Fibroblast of skin of left quadriceps (primary cell): ENCODE measurements at regions not wholly inside any gene's neighbourhood (a gene's known extent, or its start where the extent isn't known, plus 50 kb on each side); places are given as distances from the start of the nearest gene placed in this dataset.
"Not testable (repeated sequence)": the region's sequence is repeated elsewhere in the genome, so short reads cannot be mapped to it uniquely, and the experiment has no call there.

Experiments
- DNase-seq, 2 experiments: peaks; one replicate each; pipeline ENCODE4 v3.0.0-alpha.2; 2013; ENCODE audit warnings: low read depth in 2 of 2

DNA sequence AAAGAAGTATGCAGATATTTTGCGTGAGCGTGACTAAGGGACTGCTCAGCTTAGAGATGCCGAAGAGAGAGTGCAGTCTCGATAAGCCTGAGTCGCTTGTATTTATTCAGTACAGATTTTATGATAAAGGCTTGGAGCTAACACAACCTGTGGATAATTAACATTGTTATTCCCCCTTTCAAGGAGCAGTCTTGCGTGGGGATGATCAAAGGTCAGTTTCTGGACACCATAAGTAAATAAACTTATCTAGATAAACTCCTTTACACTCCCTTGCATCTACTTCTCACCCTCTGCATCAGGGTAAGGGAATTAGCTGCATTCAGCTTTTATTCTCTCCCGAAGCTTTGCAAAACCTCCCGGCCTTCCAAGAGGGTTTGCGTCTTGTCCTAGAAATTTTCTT is 357.8 kb upstream of the ST8SIA4 start:
- no peak for DNase-seq

DNA sequence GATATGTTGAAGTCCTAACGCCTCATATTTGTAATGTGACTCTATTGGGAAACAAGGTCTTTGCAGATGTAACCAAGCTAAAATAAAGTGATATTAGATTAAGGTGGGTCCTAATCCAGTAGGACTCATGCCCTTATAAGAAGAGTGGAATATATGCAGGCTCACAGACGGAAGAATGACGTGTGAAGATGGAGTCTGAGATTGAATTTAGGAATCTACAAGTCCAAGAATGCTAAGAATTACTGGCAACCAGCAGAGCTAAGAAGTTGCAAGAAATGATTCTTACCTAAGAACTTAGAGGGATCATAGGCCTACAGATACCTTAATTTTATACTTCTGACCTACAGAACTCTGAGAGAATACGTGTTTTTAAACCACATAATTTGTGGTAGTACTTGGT is 350.0 kb upstream of the ST8SIA4 start:
- no peak for DNase-seq

DNA sequence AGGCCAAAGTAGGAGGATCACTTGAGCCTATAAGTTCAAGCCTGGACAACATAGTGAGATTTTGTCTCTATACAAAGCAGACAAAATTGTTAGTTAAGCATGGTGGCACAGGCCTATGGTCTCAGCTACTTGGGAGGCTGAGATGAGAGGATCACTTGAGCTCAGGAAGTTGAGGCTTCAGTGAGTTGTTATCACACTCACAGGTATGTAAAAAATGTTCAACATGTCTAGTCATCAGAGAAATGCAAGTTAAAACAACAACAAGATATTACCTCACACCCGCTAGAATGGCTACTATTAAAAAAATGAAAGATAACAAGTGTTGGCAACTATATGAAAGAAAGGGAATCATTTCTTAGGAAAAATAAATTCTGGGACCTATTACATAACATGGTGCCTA is 341.5 kb upstream of the ST8SIA4 start:
- DNase-seq: no peak

DNA sequence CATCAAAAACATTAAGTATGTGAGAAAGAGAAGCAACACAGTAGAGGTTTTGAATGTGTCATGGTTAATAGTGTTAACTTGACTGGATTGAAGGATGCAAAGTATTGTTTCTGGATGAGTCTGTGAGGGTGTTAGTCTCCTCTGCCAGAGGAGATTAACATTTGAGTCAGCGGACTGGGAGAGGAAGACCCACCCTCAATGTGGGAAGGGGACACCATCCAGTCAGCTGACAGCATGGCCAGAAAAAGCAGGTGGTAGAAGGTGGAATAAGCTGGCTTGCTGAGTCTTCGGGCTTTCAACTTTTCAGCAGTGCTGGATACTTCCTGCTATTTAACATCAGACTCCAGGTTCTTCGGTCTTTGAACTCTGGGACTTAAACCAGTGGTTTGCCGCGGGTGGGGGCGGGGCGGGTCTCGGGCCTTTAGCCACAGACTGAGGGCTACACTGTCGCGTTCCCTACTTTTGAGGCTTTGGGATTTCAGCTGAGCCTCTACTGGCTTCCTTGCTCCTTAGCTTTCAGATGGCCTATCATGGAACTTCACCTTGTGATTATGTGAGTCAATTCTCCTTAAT is 309.9 kb upstream of the ST8SIA4 start:
- no peak for DNase-seq

DNA sequence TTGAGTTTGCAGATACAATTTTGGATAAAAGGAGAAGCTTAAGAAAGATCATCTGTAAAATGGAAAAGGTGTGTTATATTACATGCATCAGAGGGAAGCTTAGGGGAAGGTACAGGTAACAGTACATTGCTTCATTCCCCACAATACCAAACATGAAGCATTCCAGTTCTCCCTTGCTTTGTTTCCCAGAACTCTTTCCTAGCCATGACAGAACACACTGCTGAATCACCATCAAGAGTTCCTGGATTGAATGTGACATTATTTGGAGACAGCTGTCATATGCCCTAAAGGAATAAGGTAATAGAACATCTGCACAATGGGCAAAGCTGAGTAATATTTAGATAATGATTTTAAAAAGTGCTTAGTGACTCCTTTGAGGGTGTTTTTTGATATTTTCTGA is 303.5 kb upstream of the ST8SIA4 start:
- no peak for DNase-seq

DNA sequence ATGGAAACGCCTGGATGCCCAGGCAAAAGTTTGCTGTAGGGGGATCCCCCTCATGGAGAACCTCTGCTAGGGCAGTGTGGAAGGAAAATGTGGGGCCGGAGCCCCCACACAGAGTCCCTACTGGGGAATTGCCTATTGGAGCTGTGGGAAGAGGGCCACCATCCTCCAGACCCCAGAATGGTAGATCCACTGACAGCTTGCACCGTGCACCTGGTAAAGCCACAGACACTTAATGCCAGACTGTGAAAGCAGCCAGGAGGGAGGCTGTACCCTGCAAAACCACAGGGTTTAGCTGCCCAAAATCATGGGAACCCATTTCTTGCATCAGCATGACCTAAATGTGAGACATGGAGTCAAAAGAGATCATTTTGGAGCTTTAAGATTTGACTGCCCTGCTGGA is 302.0 kb upstream of the ST8SIA4 start:
- DNase-seq: not testable (repeated sequence)

DNA sequence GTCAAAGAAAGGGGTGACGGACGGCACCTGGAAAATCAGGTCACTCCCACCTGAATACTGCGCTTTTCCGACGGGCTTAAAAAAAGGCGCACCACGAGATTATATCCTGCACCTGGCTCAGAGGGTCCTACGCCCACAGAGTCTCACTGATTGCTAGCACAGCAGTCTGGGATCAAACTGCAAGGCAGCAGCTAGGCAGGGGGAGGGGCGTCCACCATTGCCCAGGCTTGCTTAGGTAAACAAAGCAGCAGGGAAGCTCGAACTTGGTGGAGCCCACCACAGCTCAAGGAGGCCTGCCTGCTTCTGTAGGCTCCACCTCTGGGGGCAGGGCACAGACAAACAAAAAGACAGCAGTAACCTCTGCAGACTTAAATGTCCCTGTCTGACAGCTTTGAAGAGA is 277.3 kb upstream of the ST8SIA4 start:
- not testable (repeated sequence) for DNase-seq

DNA sequence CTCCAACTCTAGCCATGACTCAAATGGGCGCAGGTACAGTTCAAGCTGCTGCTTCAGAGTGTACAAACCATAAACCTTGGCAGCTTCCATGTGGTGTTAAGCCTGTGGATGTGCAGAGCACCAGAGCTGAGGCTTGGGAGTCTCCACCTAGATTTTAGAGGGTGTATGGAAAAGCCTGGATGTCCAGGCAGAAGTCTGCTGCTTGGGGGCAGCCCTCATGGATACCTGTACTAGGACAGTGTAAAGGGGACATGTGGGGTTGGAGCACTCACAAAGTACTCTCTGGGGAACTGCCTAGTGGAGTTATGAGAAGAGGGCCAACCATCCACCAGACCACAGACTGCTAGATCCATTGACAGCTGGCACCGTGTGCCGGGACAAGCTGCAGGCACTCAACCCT is 273.5 kb upstream of the ST8SIA4 start:
- no peak for DNase-seq

DNA sequence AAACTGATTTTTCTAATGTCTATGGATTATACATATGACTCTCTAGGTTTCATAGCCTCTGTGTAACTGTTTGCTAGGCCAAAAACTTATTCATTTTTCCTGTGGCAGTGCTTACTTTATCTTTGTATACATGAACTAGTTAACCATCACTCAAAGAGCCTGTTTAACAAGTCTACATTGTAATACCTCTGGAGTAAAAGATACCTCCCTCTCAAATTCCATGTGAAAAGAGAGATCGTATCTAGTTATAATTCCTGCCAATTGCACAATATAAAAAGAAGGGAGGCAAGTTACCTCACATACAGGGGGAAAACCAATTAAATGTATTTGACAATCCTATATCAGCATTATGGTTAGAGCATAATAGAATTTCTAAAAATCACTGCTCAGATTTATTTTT is 271.9 kb upstream of the ST8SIA4 start:
- no peak for DNase-seq

DNA sequence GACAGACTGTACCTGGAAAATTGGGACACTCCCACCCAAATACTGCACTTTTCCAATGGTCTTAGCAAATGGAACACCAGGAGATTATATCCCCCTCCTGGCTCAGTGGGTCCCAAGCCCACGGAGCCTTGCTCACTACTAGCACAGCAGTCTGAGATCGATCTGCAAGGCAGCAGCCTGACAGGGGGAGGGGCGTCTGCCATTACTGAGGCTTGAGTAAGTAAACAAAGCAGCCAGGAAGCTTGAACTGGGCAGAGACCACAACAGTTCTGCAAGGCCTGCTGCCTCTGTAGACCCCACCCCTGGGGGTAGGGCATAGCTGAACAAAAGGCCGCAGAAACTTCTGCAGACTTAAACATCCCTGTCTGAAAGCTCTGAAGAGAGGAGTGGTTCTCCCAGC is 260.0 kb upstream of the ST8SIA4 start:
- DNase-seq: no peak

DNA sequence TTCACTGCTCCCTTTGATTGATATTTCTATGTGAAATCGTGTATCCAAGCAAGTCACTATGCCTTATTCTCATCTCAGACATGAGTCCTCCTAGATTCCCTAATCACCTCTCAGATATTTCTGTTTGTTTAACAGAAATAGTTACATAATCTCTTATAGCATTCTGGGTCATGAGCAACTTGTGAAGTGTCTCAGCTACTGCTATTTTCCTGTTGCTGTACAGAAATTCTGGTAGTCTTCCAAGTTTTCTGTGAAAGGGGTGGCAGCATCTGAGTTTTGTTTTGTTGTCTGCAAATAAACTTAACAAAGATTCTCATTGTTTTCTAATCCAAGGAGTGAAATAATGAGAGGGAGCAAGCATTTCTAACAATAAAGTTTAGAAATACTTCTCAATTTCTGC is 256.9 kb upstream of the ST8SIA4 start:
- no peak for DNase-seq

DNA sequence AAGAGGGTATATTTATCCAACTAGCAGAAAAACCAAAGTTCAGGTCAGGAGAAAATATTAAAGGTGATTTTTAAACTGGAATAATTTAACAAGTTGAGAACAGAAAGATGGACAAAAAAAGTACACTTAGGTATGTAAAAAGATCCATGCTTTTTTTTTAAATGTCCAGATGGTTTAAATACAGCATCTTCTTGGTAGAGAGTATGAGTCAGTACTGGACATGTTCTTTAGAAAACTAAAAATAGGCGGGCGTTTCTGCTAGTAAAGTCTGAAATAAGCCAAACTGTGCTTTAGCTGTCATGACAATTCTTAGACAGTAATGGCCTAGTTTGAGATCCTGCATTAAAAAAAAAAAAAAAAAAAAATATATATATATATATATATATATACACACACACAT is 255.9 kb upstream of the ST8SIA4 start:
- DNase-seq: no peak

DNA sequence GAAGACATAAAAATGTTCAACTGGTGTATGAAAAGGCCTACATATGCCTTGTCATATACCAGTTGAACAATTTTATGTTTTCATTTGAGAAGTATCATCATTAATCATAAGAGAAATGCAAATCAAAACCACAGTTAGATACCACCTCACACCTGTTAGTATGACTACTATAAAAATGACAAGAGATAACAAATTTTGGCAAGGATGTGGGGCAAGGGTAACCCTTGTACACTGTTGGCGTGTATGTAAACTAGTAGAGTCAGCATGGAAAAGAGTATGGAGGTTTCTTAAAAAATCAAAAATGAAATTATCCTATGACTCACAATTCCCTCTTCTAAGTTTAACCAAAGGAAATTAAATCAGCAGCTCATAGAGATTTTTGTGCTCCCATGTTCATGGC is 250.4 kb upstream of the ST8SIA4 start:
- no peak for DNase-seq

DNA sequence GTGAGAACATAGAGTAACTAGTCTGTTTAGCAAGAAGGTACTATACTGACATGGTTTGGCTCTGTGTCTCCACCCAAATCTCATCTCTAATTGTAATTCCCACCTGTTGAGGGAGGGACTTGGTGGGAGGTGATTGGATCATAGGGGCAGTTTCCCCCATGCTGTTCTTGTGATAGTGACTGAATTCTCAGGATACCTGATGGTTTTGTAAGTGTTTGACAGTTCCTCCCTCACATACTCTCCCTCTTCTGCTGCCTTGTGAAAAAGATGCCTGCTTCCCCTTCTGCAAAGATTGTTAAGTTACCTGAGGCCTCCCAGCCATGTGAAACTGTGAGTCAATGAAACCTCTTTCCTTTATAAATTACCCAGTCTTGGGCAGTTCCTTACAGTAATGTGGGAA is 240.4 kb upstream of the ST8SIA4 start:
- no peak for DNase-seq

DNA sequence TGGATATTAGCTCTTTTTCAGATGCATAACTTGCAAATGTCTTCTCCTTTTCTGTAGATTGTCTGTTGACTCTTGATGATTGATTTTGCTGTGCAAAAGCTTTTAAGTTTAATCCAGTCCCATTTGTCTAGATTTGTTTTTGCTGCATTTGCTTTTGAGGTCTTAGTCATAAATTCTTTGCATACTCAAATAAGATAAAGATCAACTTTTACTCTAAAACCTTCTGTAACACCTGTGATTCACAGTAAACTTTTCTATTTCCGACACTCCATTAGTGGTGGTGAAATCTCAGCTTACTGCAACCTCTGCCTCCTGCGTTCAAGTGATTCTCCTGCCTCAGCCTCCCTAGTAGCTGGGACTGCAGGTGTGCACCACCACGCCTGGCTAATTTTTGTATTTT is 239.0 kb upstream of the ST8SIA4 start:
- no peak for DNase-seq

DNA sequence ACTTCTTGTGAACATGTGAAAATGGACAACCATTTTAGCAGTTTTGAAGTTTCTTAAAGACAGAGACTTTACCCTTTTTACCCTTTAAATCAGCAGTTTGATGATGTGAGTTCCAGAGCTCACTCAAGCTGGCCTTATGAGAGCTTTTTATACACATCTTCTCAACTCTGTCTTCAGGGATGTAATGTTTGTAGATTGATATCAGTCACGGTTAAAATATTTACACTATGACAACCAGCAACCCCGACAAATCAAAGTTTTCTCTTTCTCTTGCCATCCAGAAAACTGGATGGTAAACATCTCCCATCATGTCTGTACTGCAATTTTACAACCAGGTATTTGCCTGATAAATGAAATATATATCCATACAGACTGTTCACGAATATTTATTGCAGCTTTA is 233.4 kb upstream of the ST8SIA4 start:
- DNase-seq: no peak

DNA sequence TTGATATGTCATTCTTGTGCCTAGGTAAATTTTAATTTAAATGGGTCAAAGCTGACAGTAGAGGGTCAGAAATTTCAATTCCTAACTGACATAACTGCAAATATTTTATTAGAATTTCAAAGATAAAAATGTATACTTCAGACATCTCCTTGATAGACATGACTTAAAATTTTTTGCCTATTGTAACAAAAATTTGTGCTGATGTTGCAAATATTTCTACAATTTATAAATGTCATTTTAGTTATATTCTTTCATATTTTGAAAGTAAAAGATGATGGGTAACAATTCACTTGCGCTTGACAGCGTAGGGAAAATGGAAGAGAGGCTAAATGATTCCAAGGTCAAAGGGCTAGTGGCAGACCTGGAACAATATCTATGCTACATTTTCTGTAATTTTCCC is 220.3 kb upstream of the ST8SIA4 start:
- no peak for DNase-seq

DNA sequence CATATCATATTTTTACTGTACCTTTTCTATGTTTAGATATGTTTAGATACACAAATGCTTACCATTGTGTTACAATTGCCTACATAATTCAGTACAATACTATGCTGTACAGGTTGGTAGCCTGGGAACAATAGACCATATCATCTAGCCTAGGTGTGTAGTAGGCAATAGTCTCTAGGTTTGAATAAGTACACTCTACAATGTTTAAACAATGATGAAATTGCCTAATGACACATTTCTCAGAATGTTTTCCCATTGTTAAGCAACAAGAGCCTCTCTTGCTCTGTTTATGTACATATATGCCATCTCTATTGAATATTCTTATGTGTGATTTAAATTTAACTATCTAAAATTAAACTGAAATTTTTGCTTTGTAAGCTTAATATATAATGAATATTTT is 209.6 kb upstream of the ST8SIA4 start:
- no peak for DNase-seq

DNA sequence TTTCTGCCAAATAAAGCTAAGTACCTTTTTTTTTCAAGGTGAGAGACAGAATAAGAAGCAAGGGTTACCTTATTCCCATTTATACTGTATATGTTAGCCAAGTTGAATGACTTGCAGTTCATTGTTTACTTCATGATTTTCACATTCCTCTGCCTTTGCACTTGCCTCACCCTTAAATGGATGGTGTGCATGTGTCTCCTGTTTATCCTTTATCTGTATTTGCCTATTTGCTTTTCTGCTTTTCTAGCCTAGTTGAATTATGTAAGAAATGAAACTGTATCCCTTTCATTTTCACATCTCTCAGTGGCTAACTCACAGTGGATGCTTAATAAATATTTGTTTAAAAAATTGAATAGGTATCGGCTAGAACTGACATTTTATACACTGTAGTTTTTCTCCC is 200.8 kb upstream of the ST8SIA4 start:
- no peak for DNase-seq

DNA sequence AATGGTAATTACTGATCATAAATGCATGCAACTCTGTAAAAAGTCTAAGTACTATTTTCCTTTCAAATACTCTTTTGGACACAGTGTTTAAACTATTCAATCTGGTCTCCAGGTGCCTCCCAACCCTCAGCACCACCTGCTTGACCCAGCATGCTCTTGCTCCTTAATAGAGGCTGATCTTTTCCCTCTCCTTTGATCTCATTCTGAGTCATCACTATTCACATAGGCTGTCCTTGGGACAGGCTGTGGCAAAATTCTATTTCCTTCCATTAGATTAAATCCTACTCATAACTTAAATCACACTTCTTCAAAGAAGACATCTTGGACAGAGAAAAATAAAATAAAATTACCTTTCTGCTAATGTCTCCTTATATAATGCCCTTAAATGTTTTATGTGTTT is 199.4 kb upstream of the ST8SIA4 start:
- no peak for DNase-seq

DNA sequence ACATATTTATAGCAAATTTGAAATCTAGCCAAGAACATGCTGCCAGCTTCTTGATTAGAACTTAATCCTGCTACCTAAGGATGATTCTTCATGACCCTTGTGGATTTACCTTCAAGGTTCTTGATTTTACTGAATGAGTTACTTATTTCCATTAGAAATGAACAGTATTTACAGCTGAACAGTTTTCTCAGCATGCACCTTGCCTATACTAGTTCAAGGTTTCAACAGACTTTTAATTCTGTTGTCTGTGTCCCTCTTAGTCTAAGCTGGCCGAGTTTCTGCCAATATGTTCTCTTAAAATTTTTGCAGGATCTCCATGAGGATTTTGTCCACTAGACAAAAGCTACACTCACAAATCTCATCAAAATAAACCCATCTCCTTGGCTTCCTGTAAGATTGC is 188.8 kb upstream of the ST8SIA4 start:
- DNase-seq: no peak

DNA sequence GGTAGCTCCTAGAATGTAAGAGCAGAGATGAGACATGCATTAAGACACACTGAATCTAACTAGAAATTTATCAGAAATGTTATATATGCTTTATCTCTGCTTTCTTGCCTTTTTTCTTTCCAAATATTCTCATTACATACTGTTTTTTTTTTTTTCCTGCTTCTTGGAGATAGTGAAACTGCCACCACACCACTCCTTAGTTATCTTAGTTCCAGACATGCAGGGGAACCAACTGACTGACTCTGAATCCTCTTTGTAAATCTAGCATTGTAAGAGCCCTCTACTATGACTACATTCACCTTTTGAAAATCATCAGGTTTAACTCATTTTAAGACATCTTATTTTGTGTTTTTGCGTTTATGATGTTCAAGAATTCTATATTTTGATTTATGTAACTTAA is 181.3 kb upstream of the ST8SIA4 start:
- no peak for DNase-seq

DNA sequence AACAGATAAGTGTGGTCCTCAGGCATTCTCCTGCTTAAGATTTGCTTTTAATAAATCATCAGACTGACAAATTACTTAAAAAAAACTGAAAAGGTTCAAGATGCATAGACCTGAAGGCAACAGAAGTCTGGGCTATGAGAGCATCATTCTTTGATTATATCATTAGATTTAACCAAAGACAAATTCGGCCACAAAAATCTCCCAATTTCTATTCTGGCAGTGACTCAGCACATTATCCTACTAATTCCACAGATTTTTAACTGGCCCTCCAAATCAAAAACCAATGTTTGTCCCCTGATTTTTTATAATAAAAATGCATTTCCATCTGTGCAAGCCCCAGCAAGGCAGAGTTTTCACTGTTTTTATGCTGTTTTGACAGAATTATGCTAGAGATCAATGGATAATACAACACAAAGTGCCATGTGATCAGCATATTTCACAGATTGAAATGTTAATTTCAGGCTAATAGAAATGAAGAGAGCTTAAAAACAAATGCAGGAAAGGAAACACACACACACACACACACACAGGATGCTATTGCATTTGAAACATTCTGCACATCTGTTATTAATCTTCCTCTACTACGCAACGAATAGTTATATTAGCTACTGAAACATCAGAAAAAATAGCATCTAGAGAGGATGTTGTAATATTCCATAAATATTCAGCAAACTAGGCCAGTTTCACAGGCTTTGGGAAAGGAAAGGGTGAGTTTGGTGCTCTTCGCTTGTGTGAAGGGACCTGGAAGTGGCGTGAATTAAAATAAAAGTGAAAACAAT is 177.6 kb upstream of the ST8SIA4 start:
- peak; percentile 67 to 74 for DNase-seq

DNA sequence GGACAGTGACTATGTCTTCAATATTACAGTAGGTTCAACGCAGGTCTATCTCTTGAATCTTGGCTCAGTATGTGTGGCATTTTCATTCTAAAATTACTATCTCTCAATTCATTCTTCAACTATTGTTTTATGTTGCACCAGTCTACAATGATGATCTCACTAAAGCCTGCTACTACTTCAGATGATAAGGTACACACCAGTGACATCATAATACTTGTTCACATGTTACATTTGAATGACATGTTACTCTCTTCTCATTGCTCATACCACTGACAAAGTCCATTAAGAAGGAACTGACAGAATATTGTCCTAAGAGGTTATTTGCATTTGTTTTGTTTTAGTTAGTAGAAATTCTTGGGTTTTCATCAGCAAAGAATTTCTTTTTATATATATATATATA is 165.2 kb upstream of the ST8SIA4 start:
- DNase-seq: no peak
